ENCODE measurements at regions not wholly inside any gene's neighbourhood (a gene's known extent, or its start where the extent isn't known, plus 50 kb on each side); places are given as distances from the start of the nearest gene placed in this dataset.

DNA sequence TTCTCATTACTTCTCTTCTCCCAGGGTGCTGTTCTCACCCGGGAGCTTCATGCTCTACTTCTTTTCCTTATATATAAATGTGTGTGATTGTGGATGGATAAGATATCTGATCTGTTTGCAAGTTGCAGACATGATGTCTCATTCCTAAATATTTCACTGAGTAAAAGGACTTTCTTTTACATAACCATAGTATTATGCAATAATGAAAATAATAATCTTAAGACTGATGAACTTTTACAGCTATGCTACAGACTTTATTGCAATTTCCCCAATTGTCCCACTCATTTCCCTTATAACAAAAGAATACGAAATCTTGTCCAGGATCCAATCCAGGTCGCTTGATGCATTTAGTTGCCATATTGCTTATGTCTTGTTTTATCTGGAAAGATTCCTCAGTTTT lies 284.5 kb upstream of the JAG1 start:
- POLR2A ChIA-PET, result no interaction called here
- H3K4me1 Mint-ChIP-seq (ENCODE audit: low read depth), result no peaks in the 10 kb centered on the region
- H3K4me1 ChIP-seq (ENCODE audit: insufficient read depth, low read length), result no peaks in the 10 kb centered on the region
- H3K9me3 Mint-ChIP-seq, result no peaks in the 10 kb centered on the region
- TF ChIP-seq, protein P1, sequence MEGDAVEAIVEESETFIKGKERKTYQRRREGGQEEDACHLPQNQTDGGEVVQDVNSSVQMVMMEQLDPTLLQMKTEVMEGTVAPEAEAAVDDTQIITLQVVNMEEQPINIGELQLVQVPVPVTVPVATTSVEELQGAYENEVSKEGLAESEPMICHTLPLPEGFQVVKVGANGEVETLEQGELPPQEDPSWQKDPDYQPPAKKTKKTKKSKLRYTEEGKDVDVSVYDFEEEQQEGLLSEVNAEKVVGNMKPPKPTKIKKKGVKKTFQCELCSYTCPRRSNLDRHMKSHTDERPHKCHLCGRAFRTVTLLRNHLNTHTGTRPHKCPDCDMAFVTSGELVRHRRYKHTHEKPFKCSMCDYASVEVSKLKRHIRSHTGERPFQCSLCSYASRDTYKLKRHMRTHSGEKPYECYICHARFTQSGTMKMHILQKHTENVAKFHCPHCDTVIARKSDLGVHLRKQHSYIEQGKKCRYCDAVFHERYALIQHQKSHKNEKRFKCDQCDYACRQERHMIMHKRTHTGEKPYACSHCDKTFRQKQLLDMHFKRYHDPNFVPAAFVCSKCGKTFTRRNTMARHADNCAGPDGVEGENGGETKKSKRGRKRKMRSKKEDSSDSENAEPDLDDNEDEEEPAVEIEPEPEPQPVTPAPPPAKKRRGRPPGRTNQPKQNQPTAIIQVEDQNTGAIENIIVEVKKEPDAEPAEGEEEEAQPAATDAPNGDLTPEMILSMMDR (IDR thresholded peaks at IDR 0.05), result no peak
- no peak overlapping the region for H3K27ac ChIP-seq (ENCODE audit: low read depth in 1 of 2, low read length in 2 of 2)
- no peaks in the 10 kb centered on the region for H3K9me3 ChIP-seq (ENCODE audit: control insufficient read depth in 1 of 2, insufficient read depth in 1 of 2, low read length in 2 of 2)
- intact Hi-C loops (cut with DNase I, micrococcal nuclease), result no loop called here
- CTCF ChIA-PET, result no interaction called here
- H3K36me3 Mint-ChIP-seq (ENCODE audit: low read depth), result no peaks in the 10 kb centered on the region
- no peaks in the 10 kb centered on the region for H3K27me3 Mint-ChIP-seq
- no peak for DNase-seq
- no peak overlapping the region for H3K4me3 Mint-ChIP-seq
- no peaks in the 10 kb centered on the region for H3K27me3 ChIP-seq (ENCODE audit: control insufficient read depth in 1 of 2, insufficient read depth in 2 of 2, low read length in 2 of 2)
- ATAC-seq (ENCODE audit: poor library complexity), result no peak
- H3K4me3 ChIP-seq (ENCODE audit: low read length), result no peak overlapping the region
- H3K27ac Mint-ChIP-seq, result no peak overlapping the region
- no peaks in the 10 kb centered on the region for H3K36me3 ChIP-seq (ENCODE audit: insufficient read depth, low read length)

DNA sequence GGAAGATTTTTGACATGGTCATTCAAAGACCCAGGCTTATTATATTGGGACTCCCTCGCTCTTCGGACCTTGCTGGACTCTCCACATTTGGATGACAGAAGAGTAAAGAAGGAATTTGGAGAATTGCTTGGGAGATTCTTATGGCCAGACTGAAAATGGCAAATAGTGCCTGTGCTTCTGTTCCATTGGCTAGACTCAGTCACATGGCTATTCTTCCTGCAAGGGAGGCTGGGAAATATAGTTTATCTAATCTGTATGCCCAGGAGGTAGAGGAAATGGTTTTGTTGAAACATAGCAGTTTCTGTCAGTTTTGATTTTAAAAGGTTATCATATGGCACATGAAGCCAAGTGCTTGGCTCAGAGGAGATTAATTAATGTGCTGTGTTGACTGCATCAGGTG lies 286.6 kb upstream of the JAG1 start:
- ATAC-seq (ENCODE audit: poor library complexity), result no peak
- Mint-ChIP-seq H3K36me3 (ENCODE audit: low read depth) (no peaks in the 10 kb centered on the region), H3K4me1 (ENCODE audit: low read depth) (no peaks in the 10 kb centered on the region), H3K4me3 (no peak overlapping the region), H3K27me3 (no peaks in the 10 kb centered on the region), H3K9me3 (peaks cover 2% of the 10 kb centered on the region), H3K27ac (no peak overlapping the region)
- no peak for DNase-seq
- H3K9me3 ChIP-seq (ENCODE audit: control insufficient read depth in 1 of 2, insufficient read depth in 1 of 2, low read length in 2 of 2), result no peaks in the 10 kb centered on the region
- CTCF ChIA-PET, result no interaction called here
- H3K4me1 ChIP-seq (ENCODE audit: insufficient read depth, low read length), result no peaks in the 10 kb centered on the region
- TF ChIP-seq, protein P1 (IDR thresholded peaks at IDR 0.05), result no peak
- POLR2A ChIA-PET, result no interaction called here
- H3K27ac ChIP-seq (ENCODE audit: low read depth in 1 of 2, low read length in 2 of 2), result no peak overlapping the region
- H3K36me3 ChIP-seq (ENCODE audit: insufficient read depth, low read length), result no peaks in the 10 kb centered on the region
- intact Hi-C loops (cut with DNase I, micrococcal nuclease), result no loop called here
- no peak overlapping the region for H3K4me3 ChIP-seq (ENCODE audit: low read length)
- H3K27me3 ChIP-seq (ENCODE audit: control insufficient read depth in 1 of 2, insufficient read depth in 2 of 2, low read length in 2 of 2), result no peaks in the 10 kb centered on the region

DNA sequence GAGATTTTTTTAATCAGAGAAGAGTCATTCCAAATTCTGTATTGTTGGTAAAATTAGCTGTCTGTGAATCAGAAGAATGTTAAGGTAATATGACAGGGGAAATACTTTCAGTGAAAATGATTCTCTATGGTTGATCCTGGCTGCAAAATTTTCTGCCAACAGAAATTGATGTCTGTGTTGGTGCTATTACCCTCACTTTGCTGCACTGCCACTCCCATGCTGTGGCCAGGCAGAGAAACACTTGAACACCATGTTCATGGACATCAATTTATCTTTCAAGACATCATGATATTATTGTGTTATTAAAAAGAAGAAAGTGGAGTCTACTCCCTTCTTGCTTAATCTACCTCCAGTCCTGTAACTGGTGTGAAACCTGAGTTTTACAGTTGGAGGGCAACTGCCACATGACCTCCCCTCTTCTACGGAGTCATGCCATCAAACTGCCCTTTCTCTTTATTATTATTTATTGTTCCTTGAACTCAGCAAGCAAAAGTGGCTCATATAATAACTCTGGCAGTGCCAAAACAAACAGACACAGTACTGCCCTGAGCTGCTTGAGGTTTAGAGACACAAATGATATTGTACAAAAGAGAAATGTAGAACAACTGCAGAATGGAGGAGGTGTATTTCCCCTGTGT lies 288.0 kb upstream of the JAG1 start:
- TF ChIP-seq, protein P1 (IDR thresholded peaks at IDR 0.05), result no peak
- H3K9me3 ChIP-seq (ENCODE audit: control insufficient read depth in 1 of 2, insufficient read depth in 1 of 2, low read length in 2 of 2), result no peaks in the 10 kb centered on the region
- intact Hi-C loops (cut with DNase I, micrococcal nuclease), result no loop called here
- no peaks in the 10 kb centered on the region for H3K27me3 Mint-ChIP-seq
- H3K27ac Mint-ChIP-seq, result no peak overlapping the region
- no peak for ATAC-seq (ENCODE audit: poor library complexity)
- H3K4me1 ChIP-seq (ENCODE audit: insufficient read depth, low read length), result no peaks in the 10 kb centered on the region
- ChIA-PET POLR2A (no interaction called here), CTCF (no interaction called here)
- no peaks in the 10 kb centered on the region for H3K4me1 Mint-ChIP-seq (ENCODE audit: low read depth)
- no peak overlapping the region for H3K4me3 ChIP-seq (ENCODE audit: low read length)
- H3K27ac ChIP-seq (ENCODE audit: low read depth in 1 of 2, low read length in 2 of 2), result no peak overlapping the region
- no peaks in the 10 kb centered on the region for H3K36me3 ChIP-seq (ENCODE audit: insufficient read depth, low read length)
- H3K9me3 Mint-ChIP-seq, result peaks cover 2% of the 10 kb centered on the region
- no peak for DNase-seq
- no peaks in the 10 kb centered on the region for H3K36me3 Mint-ChIP-seq (ENCODE audit: low read depth)
- H3K4me3 Mint-ChIP-seq, result no peak overlapping the region
- no peaks in the 10 kb centered on the region for H3K27me3 ChIP-seq (ENCODE audit: control insufficient read depth in 1 of 2, insufficient read depth in 2 of 2, low read length in 2 of 2)

Data from CD4-positive, alpha-beta T cell (primary cell).